HUES48 (cell line): ENCODE measurements at regions not wholly inside any gene's neighbourhood (a gene's known extent, or its start where the extent isn't known, plus 50 kb on each side); places are given as distances from the start of the nearest gene placed in this dataset.
"Not testable (repeated sequence)": the region's sequence is repeated elsewhere in the genome, so short reads cannot be mapped to it uniquely, and the experiment has no call there.

Experiments
- H3K27ac ChIP-seq: one replicate; pipeline ENCODE4 v1.7.0; 2013; ENCODE audit warnings: low read depth, low read length, inconsistent platforms
- H3K27me3 ChIP-seq: 2 replicates; pipeline ENCODE4 v1.6.1; 2013; ENCODE audit warnings: mild to moderate bottlenecking, low read length; ENCODE audit not compliant: control insufficient read depth, insufficient read depth
- H3K36me3 ChIP-seq: 2 replicates; pipeline ENCODE4 v1.6.1; 2013; ENCODE audit warnings: low read length; ENCODE audit not compliant: control insufficient read depth, insufficient read depth
- H3K4me1 ChIP-seq: 2 replicates; pipeline ENCODE4 v1.6.1; 2013; ENCODE audit warnings: mild to moderate bottlenecking, low read length; ENCODE audit not compliant: control insufficient read depth, insufficient read depth
- H3K4me3 ChIP-seq: 2 replicates; pipeline ENCODE4 v1.5.1; 2013; ENCODE audit warnings: mild to moderate bottlenecking, low read depth, low read length
- H3K9ac ChIP-seq: 2 replicates; pipeline ENCODE4 v1.6.1; 2013; ENCODE audit warnings: mild to moderate bottlenecking, low read depth, low read length, moderate library complexity
- H3K9me3 ChIP-seq: 2 replicates; pipeline ENCODE4 v1.6.1; 2013; ENCODE audit warnings: low read length; ENCODE audit not compliant: control insufficient read depth, insufficient read depth

DNA sequence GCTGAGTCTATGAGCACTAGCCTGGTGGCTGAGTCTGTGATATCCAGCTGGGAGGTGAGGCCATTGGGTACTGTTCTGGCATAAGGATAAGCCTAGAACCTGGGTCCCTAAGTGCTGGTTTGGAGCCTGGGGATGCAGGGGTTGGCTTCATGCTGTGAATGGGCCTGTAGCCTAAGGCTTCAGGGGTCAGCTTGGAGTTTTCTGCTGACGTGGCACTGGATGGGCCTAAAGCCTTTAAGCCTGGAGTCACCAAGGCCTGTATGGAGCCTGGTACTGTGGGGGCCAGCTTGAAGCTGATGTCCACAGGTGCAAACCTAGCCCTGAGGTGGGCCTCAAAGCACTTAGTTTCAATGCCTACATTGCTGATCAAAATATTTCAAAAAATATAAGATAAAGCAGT lies 979.6 kb upstream of the POU3F4 start:
- no peaks in the 10 kb centered on the region for H3K27me3 ChIP-seq
- H3K4me3 ChIP-seq = no peak overlapping the region
- H3K9ac ChIP-seq = no peak overlapping the region
- no peaks in the 10 kb centered on the region for H3K4me1 ChIP-seq
- H3K27ac ChIP-seq = no peak overlapping the region
- H3K9me3 ChIP-seq = peaks cover 48% of the 10 kb centered on the region
- H3K36me3 ChIP-seq = no peaks in the 10 kb centered on the region

GRCh38 chrX:82534086-82534597 lies 973.9 kb upstream of the POU3F4 start:
- Histone ChIP-seq H3K27ac (no peak overlapping the region), H3K36me3 (no peaks in the 10 kb centered on the region), H3K4me1 (no peaks in the 10 kb centered on the region), H3K27me3 (no peaks in the 10 kb centered on the region), H3K9me3 (peaks cover 32% of the 10 kb centered on the region), H3K4me3 (no peak overlapping the region), H3K9ac (no peak overlapping the region)

DNA sequence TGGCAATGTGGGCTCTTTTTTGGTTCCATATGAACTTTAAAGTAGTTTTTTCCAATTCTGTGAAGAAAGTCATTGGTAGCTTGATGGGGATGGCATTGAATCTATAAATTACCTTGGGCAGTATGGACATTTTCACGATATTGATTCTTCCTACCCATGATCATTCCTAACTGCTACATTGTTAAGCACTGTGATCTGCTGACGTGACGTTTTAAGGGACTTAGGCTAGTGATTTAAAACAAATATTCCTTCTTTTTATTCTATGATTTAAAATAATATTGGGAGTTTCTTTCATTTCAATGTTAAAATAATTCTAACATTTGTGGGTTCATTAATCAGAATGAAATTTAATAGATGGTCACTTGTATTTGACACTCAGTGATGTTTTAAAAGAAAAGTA lies 970.9 kb upstream of the POU3F4 start:
- H3K27me3 ChIP-seq, H3K4me3 ChIP-seq: not testable (repeated sequence)

DNA sequence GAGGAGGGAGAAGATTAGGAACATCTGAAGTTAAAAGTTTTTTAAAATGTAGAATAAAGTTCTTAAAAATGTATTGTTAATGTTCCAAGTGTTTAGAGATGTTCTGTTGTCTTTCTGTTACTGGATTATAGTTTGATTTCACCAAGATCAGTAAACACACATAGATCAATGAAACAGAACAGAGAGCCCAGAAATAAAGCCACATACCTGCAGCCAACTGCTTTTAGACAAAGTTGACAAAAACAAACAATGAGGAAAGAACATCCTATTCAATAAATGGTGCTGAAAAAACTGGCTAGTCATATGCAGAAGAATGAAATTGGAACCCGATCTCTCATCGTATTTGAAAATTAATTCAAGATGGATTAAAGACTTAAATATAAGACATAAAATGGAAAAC lies 966.3 kb upstream of the POU3F4 start:
- Histone ChIP-seq H3K36me3 (no peaks in the 10 kb centered on the region), H3K9ac (no peak overlapping the region), H3K4me3 (no peak overlapping the region), H3K27ac (no peak overlapping the region), H3K4me1 (no peaks in the 10 kb centered on the region), H3K27me3 (no peaks in the 10 kb centered on the region), H3K9me3 (peaks cover 67% of the 10 kb centered on the region)

More for the DNA sequence above, 970.9 kb upstream of the POU3F4 start:
- H3K9ac ChIP-seq, H3K27ac ChIP-seq, H3K36me3 ChIP-seq, H3K4me1 ChIP-seq: not testable (repeated sequence)
- peaks cover 46% of the 10 kb centered on the region for H3K9me3 ChIP-seq

- not testable (repeated sequence) for H3K36me3 ChIP-seq, H3K4me3 ChIP-seq, H3K27ac ChIP-seq, H3K27me3 ChIP-seq, H3K4me1 ChIP-seq, H3K9ac ChIP-seq
- H3K9me3 ChIP-seq = peaks cover 49% of the 10 kb centered on the region
Observed at GRCh38 chrX:82552201-82552600, 955.9 kb upstream of the POU3F4 start.

DNA sequence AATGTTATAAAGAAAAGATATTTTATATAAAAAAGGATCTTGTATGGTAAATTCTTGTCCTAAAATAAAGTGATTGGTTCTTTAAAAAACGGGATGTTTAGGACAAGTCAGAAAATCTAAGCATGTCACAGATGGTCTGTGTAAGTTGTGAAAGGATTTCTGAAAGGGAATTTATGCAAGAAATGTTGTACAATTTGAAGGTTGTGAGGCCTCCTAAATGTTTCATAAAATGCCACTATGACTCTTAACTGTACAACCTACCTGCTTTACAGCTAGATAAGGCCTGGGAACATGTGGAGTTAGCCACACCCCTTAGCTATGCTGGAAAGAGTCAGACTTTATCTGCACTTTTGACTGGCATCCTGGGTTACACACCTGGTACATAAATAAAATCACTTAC lies 951.5 kb upstream of the POU3F4 start:
- Histone ChIP-seq H3K27me3 (no peaks in the 10 kb centered on the region), H3K27ac (no peak overlapping the region), H3K4me1 (no peaks in the 10 kb centered on the region), H3K9me3 (peaks cover 88% of the 10 kb centered on the region), H3K36me3 (no peaks in the 10 kb centered on the region), H3K4me3 (no peak overlapping the region; the same call in 1 of the 2 replicates), H3K9ac (no peak overlapping the region)

DNA sequence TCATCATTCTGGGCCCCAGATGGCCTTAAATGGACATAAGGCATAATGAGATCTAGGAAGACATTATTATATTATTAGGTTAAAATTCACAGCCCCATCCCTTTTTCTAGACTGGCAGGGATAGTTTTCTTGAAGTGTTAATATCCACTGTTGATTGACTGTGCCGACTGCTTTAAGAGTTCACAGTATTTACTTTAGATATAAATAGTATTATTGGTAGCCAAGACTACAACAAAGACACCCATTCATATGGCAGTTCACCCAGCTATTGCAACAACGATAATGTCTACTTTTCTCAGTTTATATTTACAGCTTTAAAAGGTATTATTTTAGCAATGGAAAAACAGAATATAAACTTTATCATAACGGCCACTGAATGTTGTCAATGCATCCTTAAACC lies 922.2 kb upstream of the POU3F4 start:
- H3K9me3 ChIP-seq = peaks cover 64% of the 10 kb centered on the region
- H3K36me3 ChIP-seq = no peaks in the 10 kb centered on the region
- no peaks in the 10 kb centered on the region for H3K4me1 ChIP-seq
- no peak overlapping the region for H3K9ac ChIP-seq
- H3K27me3 ChIP-seq = no peaks in the 10 kb centered on the region
- H3K27ac ChIP-seq = no peak overlapping the region
- H3K4me3 ChIP-seq = no peak overlapping the region

DNA sequence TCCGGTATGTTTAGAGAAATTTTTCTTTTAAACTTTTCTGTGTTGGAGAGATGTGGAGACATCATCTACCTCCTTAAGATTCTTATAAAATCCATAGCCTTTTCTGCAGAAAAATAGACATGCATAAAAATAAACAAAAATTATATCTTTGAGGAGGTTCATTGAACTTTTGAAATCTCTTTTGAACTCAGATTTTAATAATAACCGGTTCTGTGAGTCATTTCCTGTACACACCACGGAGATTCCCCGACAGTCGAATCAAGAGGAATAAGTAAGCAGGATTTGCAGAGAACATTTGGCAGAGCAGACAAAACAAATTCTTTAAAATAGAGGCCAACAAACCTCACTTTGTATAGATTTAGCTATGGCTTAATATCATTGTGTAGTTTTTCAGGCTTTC lies 918.7 kb upstream of the POU3F4 start:
- H3K9ac ChIP-seq = no peak overlapping the region
- H3K4me1 ChIP-seq = no peaks in the 10 kb centered on the region
- peaks cover 72% of the 10 kb centered on the region for H3K9me3 ChIP-seq
- no peak overlapping the region for H3K4me3 ChIP-seq
- H3K27me3 ChIP-seq = no peaks in the 10 kb centered on the region
- H3K36me3 ChIP-seq = no peaks in the 10 kb centered on the region
- H3K27ac ChIP-seq = no peak overlapping the region

DNA sequence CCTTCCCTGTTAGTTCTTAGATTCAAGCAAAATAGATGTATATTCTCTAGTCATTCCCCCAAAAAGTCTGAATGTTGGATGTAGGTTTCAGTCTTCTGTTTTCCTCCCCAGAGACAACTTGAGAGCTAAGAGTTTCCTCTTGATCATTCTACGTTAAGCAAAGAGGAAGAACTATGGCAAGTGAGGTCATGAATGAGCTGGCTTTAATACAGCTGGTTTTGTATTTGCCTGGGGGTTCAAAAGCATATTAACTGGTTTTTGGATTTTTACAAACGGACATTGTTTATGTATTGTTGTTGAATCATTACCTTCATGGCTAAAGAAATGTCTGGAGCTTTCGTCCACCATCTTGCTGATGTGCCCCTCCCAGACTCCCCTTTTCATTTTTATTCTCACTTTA lies 916.7 kb upstream of the POU3F4 start:
- H3K9ac ChIP-seq = no peak overlapping the region
- H3K4me3 ChIP-seq = no peak overlapping the region
- H3K9me3 ChIP-seq = peaks cover 70% of the 10 kb centered on the region
- no peaks in the 10 kb centered on the region for H3K36me3 ChIP-seq
- no peak overlapping the region for H3K27ac ChIP-seq
- no peaks in the 10 kb centered on the region for H3K27me3 ChIP-seq
- no peaks in the 10 kb centered on the region for H3K4me1 ChIP-seq

DNA sequence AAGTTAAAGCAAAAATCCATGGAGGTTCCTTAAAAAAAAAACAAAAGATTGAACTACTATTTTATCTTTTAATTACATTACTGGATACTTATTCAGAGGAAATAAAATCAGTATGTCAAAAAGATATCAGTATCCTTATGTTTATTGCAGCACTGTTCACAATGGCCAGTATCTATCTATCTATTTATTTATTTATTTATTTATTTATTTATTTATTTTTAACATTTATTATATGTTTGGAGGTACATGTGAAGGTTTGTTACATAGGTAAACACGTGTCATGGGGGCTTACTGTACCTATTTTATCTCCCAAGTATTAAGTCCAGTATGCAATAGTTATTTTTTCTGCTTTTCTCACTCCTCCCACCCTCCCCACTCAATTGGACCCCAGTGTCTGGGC lies 881.1 kb upstream of the POU3F4 start:
- no peak overlapping the region for H3K4me3 ChIP-seq
- H3K4me1 ChIP-seq = no peaks in the 10 kb centered on the region
- H3K27ac ChIP-seq = no peak overlapping the region
- H3K36me3 ChIP-seq = no peaks in the 10 kb centered on the region
- H3K9ac ChIP-seq = no peak overlapping the region
- no peaks in the 10 kb centered on the region for H3K27me3 ChIP-seq
- H3K9me3 ChIP-seq = peaks cover 69% of the 10 kb centered on the region

DNA sequence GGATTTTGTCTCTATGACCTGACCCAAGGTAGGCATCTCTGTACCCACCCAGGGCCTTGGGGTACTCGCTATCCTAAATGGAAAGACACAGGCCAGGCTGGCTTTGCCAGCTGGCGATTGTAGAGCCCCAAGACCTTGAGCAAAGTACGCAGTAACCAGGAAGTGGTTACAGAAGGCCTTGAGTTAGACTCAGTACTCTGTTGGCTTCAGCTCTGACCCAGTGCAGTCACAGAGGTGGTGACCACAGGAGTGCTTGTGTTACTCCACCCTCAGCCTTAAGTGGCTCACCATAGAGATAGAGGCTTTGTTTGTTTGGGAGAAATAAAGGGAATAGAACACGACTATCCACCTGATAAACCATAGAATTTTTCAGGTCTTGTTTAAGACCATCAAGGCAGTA lies 880.5 kb upstream of the POU3F4 start:
- peaks cover 71% of the 10 kb centered on the region for H3K9me3 ChIP-seq

DNA sequence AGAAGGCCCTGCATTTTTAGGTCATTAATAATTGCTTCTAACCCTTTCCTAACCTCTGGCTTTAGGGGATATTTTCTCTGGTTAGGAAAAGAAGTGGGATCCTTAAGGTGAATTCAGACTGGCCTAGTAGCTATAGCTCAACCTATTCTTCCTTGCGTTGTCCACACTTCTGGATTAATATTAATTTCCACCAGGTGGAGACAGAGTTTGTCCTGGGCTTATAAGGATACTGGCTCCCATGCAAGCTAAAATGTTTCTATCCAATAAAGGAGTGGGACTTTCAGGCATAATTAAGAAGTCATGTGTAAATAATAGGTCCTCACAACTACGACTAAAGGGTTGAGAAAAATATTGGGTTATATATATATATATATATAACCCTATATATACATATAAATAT lies 860.0 kb upstream of the POU3F4 start:
- no peak overlapping the region for H3K27ac ChIP-seq
- H3K9me3 ChIP-seq = peaks cover 80% of the 10 kb centered on the region
- no peak overlapping the region for H3K4me3 ChIP-seq
- H3K9ac ChIP-seq = no peak overlapping the region
- H3K4me1 ChIP-seq = no peaks in the 10 kb centered on the region
- no peaks in the 10 kb centered on the region for H3K36me3 ChIP-seq
- no peaks in the 10 kb centered on the region for H3K27me3 ChIP-seq

More for the DNA sequence above, 880.5 kb upstream of the POU3F4 start:
- Histone ChIP-seq H3K27ac (no peak overlapping the region), H3K36me3 (no peaks in the 10 kb centered on the region), H3K4me1 (no peaks in the 10 kb centered on the region), H3K9ac (no peak overlapping the region), H3K27me3 (no peaks in the 10 kb centered on the region), H3K4me3 (no peak overlapping the region)
